ENCODE measurements at regions not wholly inside any gene's neighbourhood (a gene's known extent, or its start where the extent isn't known, plus 50 kb on each side); places are given as distances from the start of the nearest gene placed in this dataset.

DNA sequence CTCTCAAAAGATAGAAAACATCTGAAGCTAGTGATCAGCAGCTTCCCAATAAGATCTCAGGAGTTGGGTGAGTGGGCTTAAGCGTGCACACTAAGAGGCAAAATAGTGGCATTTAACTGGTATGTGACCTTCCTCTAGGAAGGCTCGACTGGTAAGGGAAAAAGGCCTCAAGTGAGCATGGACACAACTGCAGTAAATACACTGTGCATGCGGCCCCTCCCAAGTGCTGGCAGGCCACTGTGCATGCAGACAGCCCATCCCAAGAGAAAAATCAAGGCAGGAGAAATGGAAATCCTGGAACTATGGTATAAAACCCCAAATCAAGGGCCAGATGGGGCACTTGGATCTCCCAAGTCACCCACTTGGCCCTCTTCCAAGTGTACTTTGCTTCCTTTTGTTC lies 112.7 kb downstream of the SMC2 start:
- TF ChIP-seq POLR2AphosphoS5 (IDR thresholded peaks at IDR 0.05; ENCODE audit: low read depth, low read length): no peak
- no peak for TF ChIP-seq POLR2A (IDR thresholded peaks at IDR 0.05; ENCODE audit: low read depth, low read length)
- no peak for TF ChIP-seq TAF1 (IDR thresholded peaks at IDR 0.05; ENCODE audit: borderline replicate concordance, low read depth, low read length)
